Sigmoid colon (tissue), 4 donors: ENCODE measurements at regions not wholly inside any gene's neighbourhood (a gene's known extent, or its start where the extent isn't known, plus 50 kb on each side); places are given as distances from the start of the nearest gene placed in this dataset.

Experiments
- EP300 ChIP-seq, 4 donors: sonication (generic); formaldehyde crosslinking; IDR thresholded peaks; one replicate each; pipeline ENCODE4 v1.6.1; 2017; ENCODE audit warnings: antibody characterized with exemption in 4 of 4
- POLR2A ChIP-seq, 2 donors: fragments of 450-650 bp; IDR thresholded peaks; one replicate each; pipeline ENCODE4 v1.6.1; 2016; ENCODE audit warnings: antibody characterized with exemption in 2 of 2, mild to moderate bottlenecking in 2 of 2, moderate library complexity in 2 of 2
- POLR2AphosphoS5 ChIP-seq, 4 donors: sonication (generic); formaldehyde crosslinking; IDR thresholded peaks; one replicate each; pipeline ENCODE4 v1.6.1; 2017; ENCODE audit warnings: antibody characterized with exemption in 4 of 4
- TF ChIP-seq, protein P1 (sequence below), 4 experiments: fragments of 450-650 bp in 3 of 4; fragments of 200-600 bp in 1 of 4; IDR thresholded peaks; one replicate each; pipeline ENCODE4 v1.5.1; 2016 to 2019; ENCODE audit warnings: antibody characterized with exemption in 4 of 4, mild to moderate bottlenecking in 3 of 4, moderate library complexity in 2 of 4

DNA sequence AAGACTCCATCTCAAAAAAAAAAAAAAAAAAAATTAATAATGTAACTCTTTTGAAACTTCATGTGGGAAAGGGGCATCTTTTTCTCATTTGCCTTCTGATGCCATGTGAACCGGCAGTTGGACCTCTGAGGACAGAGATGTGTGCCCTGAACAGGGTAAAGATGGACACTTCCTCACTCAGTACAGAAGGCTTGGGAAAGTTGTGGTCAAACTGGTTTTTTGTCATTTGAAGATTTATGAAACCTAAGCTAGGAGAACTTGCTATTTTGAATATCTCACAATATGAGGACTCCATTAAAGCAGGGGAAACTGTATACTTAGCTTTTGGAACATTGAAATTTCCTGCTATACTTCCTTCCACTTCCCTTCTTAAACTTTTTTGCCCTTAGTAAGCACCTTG, 147.5 kb upstream of the ALDH1B1 start:
- TF ChIP-seq, protein P1, sequence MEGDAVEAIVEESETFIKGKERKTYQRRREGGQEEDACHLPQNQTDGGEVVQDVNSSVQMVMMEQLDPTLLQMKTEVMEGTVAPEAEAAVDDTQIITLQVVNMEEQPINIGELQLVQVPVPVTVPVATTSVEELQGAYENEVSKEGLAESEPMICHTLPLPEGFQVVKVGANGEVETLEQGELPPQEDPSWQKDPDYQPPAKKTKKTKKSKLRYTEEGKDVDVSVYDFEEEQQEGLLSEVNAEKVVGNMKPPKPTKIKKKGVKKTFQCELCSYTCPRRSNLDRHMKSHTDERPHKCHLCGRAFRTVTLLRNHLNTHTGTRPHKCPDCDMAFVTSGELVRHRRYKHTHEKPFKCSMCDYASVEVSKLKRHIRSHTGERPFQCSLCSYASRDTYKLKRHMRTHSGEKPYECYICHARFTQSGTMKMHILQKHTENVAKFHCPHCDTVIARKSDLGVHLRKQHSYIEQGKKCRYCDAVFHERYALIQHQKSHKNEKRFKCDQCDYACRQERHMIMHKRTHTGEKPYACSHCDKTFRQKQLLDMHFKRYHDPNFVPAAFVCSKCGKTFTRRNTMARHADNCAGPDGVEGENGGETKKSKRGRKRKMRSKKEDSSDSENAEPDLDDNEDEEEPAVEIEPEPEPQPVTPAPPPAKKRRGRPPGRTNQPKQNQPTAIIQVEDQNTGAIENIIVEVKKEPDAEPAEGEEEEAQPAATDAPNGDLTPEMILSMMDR (IDR thresholded peaks at IDR 0.05), result no peak
- TF ChIP-seq POLR2A (IDR thresholded peaks at IDR 0.05), result no peak
- no peak for TF ChIP-seq POLR2AphosphoS5 (IDR thresholded peaks at IDR 0.05)
- TF ChIP-seq EP300 (IDR thresholded peaks at IDR 0.05), result no peak
